ENCODE measurements at regions not wholly inside any gene's neighbourhood (a gene's known extent, or its start where the extent isn't known, plus 50 kb on each side); places are given as distances from the start of the nearest gene placed in this dataset.

DNA sequence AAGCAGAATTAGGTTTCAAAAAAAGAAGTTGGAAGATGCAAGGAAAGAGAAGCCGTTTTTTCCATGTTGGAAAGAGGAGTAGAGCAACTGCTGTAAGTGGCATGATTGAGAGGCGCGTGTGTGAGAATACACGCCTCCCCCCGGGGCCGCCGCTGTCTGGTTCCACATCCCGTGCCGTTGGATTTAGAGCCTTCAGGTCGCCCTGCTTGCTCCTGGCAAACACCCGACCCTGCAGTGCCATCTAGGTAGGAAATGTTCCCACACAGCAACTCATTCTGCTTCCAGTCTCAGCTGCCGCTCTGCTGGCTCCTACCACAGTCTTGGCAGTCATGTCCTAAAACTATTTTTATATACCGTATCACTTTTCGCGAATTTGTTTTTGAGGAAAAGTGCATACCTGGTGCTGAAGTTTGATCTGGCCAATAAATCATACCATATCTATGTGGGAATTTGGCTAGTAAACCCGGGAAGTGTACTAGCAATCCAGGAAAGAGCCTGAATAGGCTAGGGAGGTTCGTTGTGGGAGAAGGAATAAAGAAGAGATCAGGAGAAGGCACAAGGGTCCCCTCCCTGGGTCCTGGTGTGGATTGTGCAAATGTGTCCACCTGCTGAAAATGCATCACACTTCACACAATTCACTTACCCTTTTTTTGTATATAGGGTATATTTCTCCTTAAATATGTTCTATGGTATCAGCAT lies 372.7 kb downstream of the FBXO15 start:
- H3K27me3 ChIP-seq (ENCODE audit: control insufficient read depth, insufficient read depth, low read length) = no peaks in the 10 kb centered on the region
- no peak overlapping the region for H3K4me3 ChIP-seq (ENCODE audit: low read length)
- no peak overlapping the region for H3K27ac ChIP-seq (ENCODE audit: low read length)
- H3K36me3 ChIP-seq (ENCODE audit: control insufficient read depth, insufficient read depth, low read length) = no peaks in the 10 kb centered on the region
- no peaks in the 10 kb centered on the region for H3K4me1 ChIP-seq (ENCODE audit: control insufficient read depth, insufficient read depth, low read length)
- DNase-seq = no peak
- H3K9me3 ChIP-seq (ENCODE audit: control insufficient read depth, low read depth, low read length) = no peaks in the 10 kb centered on the region
- WGBS (ENCODE audit: insufficient coverage, low lambda C conversion rate) = 86% methylated on average over 1 of the region's 17 CpGs

DNA sequence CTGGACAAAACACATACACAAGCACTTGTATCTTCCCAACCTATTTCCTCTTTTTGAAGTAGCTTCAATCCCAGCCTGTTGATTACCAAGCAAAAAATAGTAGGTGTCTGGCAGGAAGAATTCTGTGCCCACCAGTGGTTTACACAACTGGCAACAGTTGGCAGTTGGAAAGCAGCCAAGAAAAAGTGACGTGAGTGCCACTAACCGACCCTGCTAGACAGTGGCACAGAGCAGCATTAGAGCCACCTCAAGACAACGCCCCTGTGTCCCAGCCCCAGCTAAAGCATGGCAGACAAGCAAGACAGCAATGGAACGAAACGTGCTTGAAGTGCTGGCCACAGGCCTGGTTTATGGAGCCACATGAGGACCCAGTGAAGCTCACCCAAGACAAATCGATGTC lies 379.6 kb downstream of the FBXO15 start:
- H3K4me1 ChIP-seq (ENCODE audit: control insufficient read depth, insufficient read depth, low read length) = no peaks in the 10 kb centered on the region
- no CpG with 5 or more reads among the region's 6 CpGs for WGBS (ENCODE audit: insufficient coverage, low lambda C conversion rate)
- H3K27ac ChIP-seq (ENCODE audit: low read length) = no peak overlapping the region
- DNase-seq = no peak
- H3K27me3 ChIP-seq (ENCODE audit: control insufficient read depth, insufficient read depth, low read length) = no peaks in the 10 kb centered on the region
- no peak overlapping the region for H3K4me3 ChIP-seq (ENCODE audit: low read length)
- no peaks in the 10 kb centered on the region for H3K9me3 ChIP-seq (ENCODE audit: control insufficient read depth, low read depth, low read length)
- no peaks in the 10 kb centered on the region for H3K36me3 ChIP-seq (ENCODE audit: control insufficient read depth, insufficient read depth, low read length)

GRCh38 chr18:73766910-73767515 lies 380.6 kb downstream of the FBXO15 start:
- WGBS (ENCODE audit: insufficient coverage, low lambda C conversion rate) = 68% methylated on average over 2 of the region's 8 CpGs
- no peaks in the 10 kb centered on the region for H3K27me3 ChIP-seq (ENCODE audit: control insufficient read depth, insufficient read depth, low read length)
- no peak overlapping the region for H3K4me3 ChIP-seq (ENCODE audit: low read length)
- no peaks in the 10 kb centered on the region for H3K4me1 ChIP-seq (ENCODE audit: control insufficient read depth, insufficient read depth, low read length)
- DNase-seq = no peak
- H3K27ac ChIP-seq (ENCODE audit: low read length) = no peak overlapping the region
- H3K9me3 ChIP-seq (ENCODE audit: control insufficient read depth, low read depth, low read length) = no peaks in the 10 kb centered on the region
- H3K36me3 ChIP-seq (ENCODE audit: control insufficient read depth, insufficient read depth, low read length) = no peaks in the 10 kb centered on the region

GRCh38 chr18:73758446-73758845 lies 389.2 kb downstream of the FBXO15 start:
- Histone ChIP-seq H3K27me3 (ENCODE audit: control insufficient read depth, insufficient read depth, low read length) (no peaks in the 10 kb centered on the region), H3K4me3 (ENCODE audit: low read length) (no peak overlapping the region), H3K36me3 (ENCODE audit: control insufficient read depth, insufficient read depth, low read length) (no peaks in the 10 kb centered on the region), H3K9me3 (ENCODE audit: control insufficient read depth, low read depth, low read length) (no peaks in the 10 kb centered on the region), H3K4me1 (ENCODE audit: control insufficient read depth, insufficient read depth, low read length) (no peaks in the 10 kb centered on the region), H3K27ac (ENCODE audit: low read length) (no peak overlapping the region)
- whole genome bisulfite sequencing (ENCODE audit: insufficient coverage, low lambda C conversion rate) = 88% methylated on average over 1 of the region's 2 CpGs
- no peak for DNase-seq

GRCh38 chr18:73756256-73757091 lies 391.2 kb downstream of the FBXO15 start:
- H3K4me3 ChIP-seq (ENCODE audit: low read length) = no peak overlapping the region
- H3K27me3 ChIP-seq (ENCODE audit: control insufficient read depth, insufficient read depth, low read length) = no peaks in the 10 kb centered on the region
- no peak for DNase-seq
- H3K4me1 ChIP-seq (ENCODE audit: control insufficient read depth, insufficient read depth, low read length) = no peaks in the 10 kb centered on the region
- H3K27ac ChIP-seq (ENCODE audit: low read length) = no peak overlapping the region
- no peaks in the 10 kb centered on the region for H3K36me3 ChIP-seq (ENCODE audit: control insufficient read depth, insufficient read depth, low read length)
- H3K9me3 ChIP-seq (ENCODE audit: control insufficient read depth, low read depth, low read length) = no peaks in the 10 kb centered on the region
- 40% methylated on average over 1 of the region's 24 CpGs for WGBS (ENCODE audit: insufficient coverage, low lambda C conversion rate)

- no peak overlapping the region for H3K4me3 ChIP-seq (ENCODE audit: low read length)
- no CpG with 5 or more reads among the region's 2 CpGs for WGBS (ENCODE audit: insufficient coverage, low lambda C conversion rate)
- H3K36me3 ChIP-seq (ENCODE audit: control insufficient read depth, insufficient read depth, low read length) = no peaks in the 10 kb centered on the region
- no peaks in the 10 kb centered on the region for H3K4me1 ChIP-seq (ENCODE audit: control insufficient read depth, insufficient read depth, low read length)
- H3K27me3 ChIP-seq (ENCODE audit: control insufficient read depth, insufficient read depth, low read length) = no peaks in the 10 kb centered on the region
- no peaks in the 10 kb centered on the region for H3K9me3 ChIP-seq (ENCODE audit: control insufficient read depth, low read depth, low read length)
- H3K27ac ChIP-seq (ENCODE audit: low read length) = no peak overlapping the region
- no peak for DNase-seq
Observed at GRCh38 chr18:73752965-73753364, 394.7 kb downstream of the FBXO15 start.

DNA sequence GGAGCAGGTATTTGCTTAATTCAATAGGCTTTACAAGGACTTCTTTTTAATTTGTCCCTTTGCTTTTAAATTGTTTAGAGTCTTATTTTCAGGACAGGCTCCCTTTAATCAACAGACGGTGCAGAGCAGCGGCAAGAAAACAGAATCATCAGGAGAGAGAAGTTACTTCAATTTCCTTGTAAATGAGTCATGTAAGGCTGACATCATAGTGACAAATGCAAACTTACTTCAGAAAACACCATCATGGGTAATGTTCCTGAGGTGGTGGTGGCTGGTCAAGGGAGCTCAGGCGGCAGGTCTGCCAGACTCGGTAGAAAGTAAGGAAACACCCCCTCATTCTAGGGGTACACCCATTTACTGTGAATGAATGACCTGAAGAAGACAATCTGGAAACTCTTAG lies 395.1 kb downstream of the FBXO15 start:
- no peaks in the 10 kb centered on the region for H3K27me3 ChIP-seq (ENCODE audit: control insufficient read depth, insufficient read depth, low read length)
- no peak overlapping the region for H3K4me3 ChIP-seq (ENCODE audit: low read length)
- DNase-seq = no peak
- H3K36me3 ChIP-seq (ENCODE audit: control insufficient read depth, insufficient read depth, low read length) = no peaks in the 10 kb centered on the region
- no peak overlapping the region for H3K27ac ChIP-seq (ENCODE audit: low read length)
- no peaks in the 10 kb centered on the region for H3K9me3 ChIP-seq (ENCODE audit: control insufficient read depth, low read depth, low read length)
- H3K4me1 ChIP-seq (ENCODE audit: control insufficient read depth, insufficient read depth, low read length) = no peaks in the 10 kb centered on the region
- no CpG with 5 or more reads among the region's 4 CpGs for WGBS (ENCODE audit: insufficient coverage, low lambda C conversion rate)

DNA sequence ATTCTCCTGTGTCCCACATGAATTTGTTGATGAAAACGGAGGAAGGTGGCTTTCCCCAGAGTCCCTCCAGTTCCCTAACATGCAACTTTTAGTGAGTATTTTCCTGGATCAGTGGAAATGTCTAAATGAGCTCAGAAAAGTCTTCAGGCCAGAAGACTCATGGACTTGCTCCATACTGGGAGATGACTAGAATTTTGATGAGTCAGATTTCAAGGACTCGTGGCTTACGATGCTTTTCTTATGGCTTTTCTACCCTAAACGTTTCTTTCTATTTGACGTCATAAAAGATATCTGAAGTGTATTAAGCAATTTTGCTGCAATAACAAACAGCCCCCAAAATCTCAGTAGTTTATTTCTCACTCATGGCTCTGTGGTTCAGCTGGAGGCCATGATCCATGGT lies 397.6 kb downstream of the FBXO15 start:
- no peaks in the 10 kb centered on the region for H3K9me3 ChIP-seq (ENCODE audit: control insufficient read depth, low read depth, low read length)
- WGBS (ENCODE audit: insufficient coverage, low lambda C conversion rate) = 94% methylated on average over 4 of the region's 5 CpGs
- H3K27ac ChIP-seq (ENCODE audit: low read length) = no peak overlapping the region
- H3K36me3 ChIP-seq (ENCODE audit: control insufficient read depth, insufficient read depth, low read length) = no peaks in the 10 kb centered on the region
- no peak overlapping the region for H3K4me3 ChIP-seq (ENCODE audit: low read length)
- no peaks in the 10 kb centered on the region for H3K27me3 ChIP-seq (ENCODE audit: control insufficient read depth, insufficient read depth, low read length)
- H3K4me1 ChIP-seq (ENCODE audit: control insufficient read depth, insufficient read depth, low read length) = no peaks in the 10 kb centered on the region
- DNase-seq = no peak

DNA sequence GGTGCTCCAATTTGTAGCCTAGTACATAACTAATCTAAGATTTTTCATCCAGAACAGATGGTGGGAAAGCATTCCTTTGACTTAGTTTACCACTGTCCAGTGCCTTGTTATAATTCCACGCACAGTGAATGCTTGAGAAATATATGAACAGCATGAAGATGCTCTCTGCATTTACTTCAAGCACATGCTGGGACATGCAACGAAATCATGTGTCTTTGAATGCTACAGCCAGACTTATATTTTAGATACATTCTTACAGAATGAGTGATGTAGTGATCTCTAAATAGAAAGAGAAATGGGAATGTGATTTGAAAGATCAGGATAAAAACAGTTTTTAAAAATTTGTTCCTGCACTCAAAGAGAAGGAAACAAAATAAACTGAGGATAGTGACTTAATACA lies 398.3 kb downstream of the FBXO15 start:
- no peaks in the 10 kb centered on the region for H3K36me3 ChIP-seq (ENCODE audit: control insufficient read depth, insufficient read depth, low read length)
- H3K4me1 ChIP-seq (ENCODE audit: control insufficient read depth, insufficient read depth, low read length) = no peaks in the 10 kb centered on the region
- 40% methylated on average over 1 of the region's 2 CpGs for WGBS (ENCODE audit: insufficient coverage, low lambda C conversion rate)
- H3K27me3 ChIP-seq (ENCODE audit: control insufficient read depth, insufficient read depth, low read length) = no peaks in the 10 kb centered on the region
- H3K4me3 ChIP-seq (ENCODE audit: low read length) = no peak overlapping the region
- H3K27ac ChIP-seq (ENCODE audit: low read length) = no peak overlapping the region
- DNase-seq = no peak
- H3K9me3 ChIP-seq (ENCODE audit: control insufficient read depth, low read depth, low read length) = no peaks in the 10 kb centered on the region

- H3K4me3 ChIP-seq (ENCODE audit: low read length) = no peak overlapping the region
- no peaks in the 10 kb centered on the region for H3K9me3 ChIP-seq (ENCODE audit: control insufficient read depth, low read depth, low read length)
- no peaks in the 10 kb centered on the region for H3K4me1 ChIP-seq (ENCODE audit: control insufficient read depth, insufficient read depth, low read length)
- H3K36me3 ChIP-seq (ENCODE audit: control insufficient read depth, insufficient read depth, low read length) = no peaks in the 10 kb centered on the region
- DNase-seq = no peak
- no peaks in the 10 kb centered on the region for H3K27me3 ChIP-seq (ENCODE audit: control insufficient read depth, insufficient read depth, low read length)
- 100% methylated on average over 1 of the region's 4 CpGs for WGBS (ENCODE audit: insufficient coverage, low lambda C conversion rate)
- H3K27ac ChIP-seq (ENCODE audit: low read length) = no peak overlapping the region
Observed at GRCh38 chr18:73748731-73749130, 398.9 kb downstream of the FBXO15 start.

All from large intestine (tissue), 3 donors.